GM10847 (cell line): ENCODE measurements at regions not wholly inside any gene's neighbourhood (a gene's known extent, or its start where the extent isn't known, plus 50 kb on each side); places are given as distances from the start of the nearest gene placed in this dataset.

Source experiments
- POLR2A ChIP-seq: IDR thresholded peaks from 2 replicates; pipeline ENCODE4 v1.6.1; 2011; ENCODE audit not compliant: insufficient read length; ENCODE audit errors: extremely low read depth

GRCh38 chr2:242040303-242040655 is 170.8 kb downstream of the RTP5 start:
- no peak for TF ChIP-seq POLR2A

- TF ChIP-seq POLR2A = no peak
Observed at GRCh38 chr2:242040681-242041080, 171.2 kb downstream of the RTP5 start.

- TF ChIP-seq POLR2A = no peak
Observed at GRCh38 chr2:242041816-242042215, 172.3 kb downstream of the RTP5 start.

- no peak for TF ChIP-seq POLR2A
Observed at GRCh38 chr2:242043538-242044312, 174.2 kb downstream of the RTP5 start.

- no peak for TF ChIP-seq POLR2A
Observed at GRCh38 chr2:242044313-242044590, 174.7 kb downstream of the RTP5 start.

GRCh38 chr2:242046206-242046826 is 176.8 kb downstream of the RTP5 start:
- no peak for TF ChIP-seq POLR2A

- no peak for TF ChIP-seq POLR2A
Observed at GRCh38 chr2:242047963-242048362, 178.4 kb downstream of the RTP5 start.

GRCh38 chr2:242048479-242048878 is 178.9 kb downstream of the RTP5 start:
- TF ChIP-seq POLR2A = no peak

- TF ChIP-seq POLR2A = no peak
Observed at GRCh38 chr2:242051463-242051862, 181.9 kb downstream of the RTP5 start.

GRCh38 chr2:242052421-242052820 is 182.9 kb downstream of the RTP5 start:
- no peak for TF ChIP-seq POLR2A

- TF ChIP-seq POLR2A = no peak
Observed at GRCh38 chr2:242053921-242054320, 184.4 kb downstream of the RTP5 start.

- TF ChIP-seq POLR2A = no peak
Observed at GRCh38 chr2:242054406-242054805, 184.9 kb downstream of the RTP5 start.

- no peak for TF ChIP-seq POLR2A
Observed at GRCh38 chr2:242054881-242055801, 185.6 kb downstream of the RTP5 start.

- TF ChIP-seq POLR2A = no peak
Observed at GRCh38 chr2:242056026-242056425, 186.5 kb downstream of the RTP5 start.

- TF ChIP-seq POLR2A = no peak
Observed at GRCh38 chr2:242056785-242057184, 187.3 kb downstream of the RTP5 start.
